Transverse colon (tissue), 4 donors: ENCODE measurements at regions not wholly inside any gene's neighbourhood (a gene's known extent, or its start where the extent isn't known, plus 50 kb on each side); places are given as distances from the start of the nearest gene placed in this dataset.

ENCODE experiments used
- EP300 ChIP-seq: sonication (generic); formaldehyde crosslinking; IDR thresholded peaks from one replicate; pipeline ENCODE4 v1.6.1; 2017; ENCODE audit warnings: antibody characterized with exemption, low read depth
- POLR2AphosphoS5 ChIP-seq, 3 donors: sonication (generic); formaldehyde crosslinking; IDR thresholded peaks; one replicate each; pipeline ENCODE4 v1.6.1; 2016; ENCODE audit warnings: antibody characterized with exemption in 3 of 3
- TF ChIP-seq, protein P1 (sequence below), 5 experiments: fragments of 200-600 bp in 3 of 5; fragments of 450-650 bp in 2 of 5; sonication (generic) in 3 of 5; IDR thresholded peaks; 1 replicate in 2 of 5; 2 replicates in 3 of 5; pipeline ENCODE4 v1.5.1; 2016 to 2017; ENCODE audit warnings: antibody characterized with exemption in 5 of 5, inconsistent platforms in 3 of 5, mild to moderate bottlenecking in 2 of 5, moderate library complexity in 1 of 5

DNA sequence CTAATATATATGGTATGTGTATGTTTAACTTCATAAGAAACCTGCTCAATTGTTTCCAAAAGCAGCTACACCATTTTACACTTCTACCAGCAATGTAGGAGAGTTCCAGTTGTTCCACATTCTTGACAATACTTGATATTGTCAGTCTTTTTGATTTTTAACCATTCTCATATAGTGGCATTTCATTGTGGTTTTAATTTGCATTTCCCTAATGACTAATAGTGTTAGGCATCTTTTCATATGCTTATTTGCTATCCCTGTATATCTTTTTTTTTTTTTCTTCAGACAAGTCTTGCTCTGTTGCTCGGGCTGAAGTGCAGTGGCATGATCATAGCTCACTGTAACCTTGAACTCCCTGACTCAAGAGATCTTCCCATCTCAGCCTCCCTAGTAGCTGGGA is 58.2 kb upstream of the TRIM2 start:
- TF ChIP-seq, protein P1, sequence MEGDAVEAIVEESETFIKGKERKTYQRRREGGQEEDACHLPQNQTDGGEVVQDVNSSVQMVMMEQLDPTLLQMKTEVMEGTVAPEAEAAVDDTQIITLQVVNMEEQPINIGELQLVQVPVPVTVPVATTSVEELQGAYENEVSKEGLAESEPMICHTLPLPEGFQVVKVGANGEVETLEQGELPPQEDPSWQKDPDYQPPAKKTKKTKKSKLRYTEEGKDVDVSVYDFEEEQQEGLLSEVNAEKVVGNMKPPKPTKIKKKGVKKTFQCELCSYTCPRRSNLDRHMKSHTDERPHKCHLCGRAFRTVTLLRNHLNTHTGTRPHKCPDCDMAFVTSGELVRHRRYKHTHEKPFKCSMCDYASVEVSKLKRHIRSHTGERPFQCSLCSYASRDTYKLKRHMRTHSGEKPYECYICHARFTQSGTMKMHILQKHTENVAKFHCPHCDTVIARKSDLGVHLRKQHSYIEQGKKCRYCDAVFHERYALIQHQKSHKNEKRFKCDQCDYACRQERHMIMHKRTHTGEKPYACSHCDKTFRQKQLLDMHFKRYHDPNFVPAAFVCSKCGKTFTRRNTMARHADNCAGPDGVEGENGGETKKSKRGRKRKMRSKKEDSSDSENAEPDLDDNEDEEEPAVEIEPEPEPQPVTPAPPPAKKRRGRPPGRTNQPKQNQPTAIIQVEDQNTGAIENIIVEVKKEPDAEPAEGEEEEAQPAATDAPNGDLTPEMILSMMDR (IDR thresholded peaks at IDR 0.05), result no peak
- no peak for TF ChIP-seq EP300
- TF ChIP-seq POLR2AphosphoS5 (IDR thresholded peaks at IDR 0.05), result no peak
